Activated T-helper 1 cell treated with anti-CD3 and anti-CD28 coated beads, Interleukin-12 subunit alpha, Interleukin-12 subunit beta, Interleukin-2, Interleukin-4 antibody, amounts not matched to agents 30 ng/mL and 10 ng/mL and 1 ng/mL, durations not matched to agents 14 hours and 24 hours and 36 hours (primary cell): ENCODE measurements at regions not wholly inside any gene's neighbourhood (a gene's known extent, or its start where the extent isn't known, plus 50 kb on each side); places are given as distances from the start of the nearest gene placed in this dataset.
"Not testable (repeated sequence)": the region's sequence is repeated elsewhere in the genome, so short reads cannot be mapped to it uniquely, and the experiment has no call there.

ENCODE experiments used
- DNase-seq: peaks from one replicate; pipeline ENCODE4 v3.0.0; 2021; ENCODE audit warnings: low spot score
- H3K27ac Mint-ChIP-seq: one replicate; pipeline ENCODE4 v1.8.0; 2021; ENCODE audit warnings: mild to moderate bottlenecking, mixed read lengths
- H3K27me3 Mint-ChIP-seq: one replicate; pipeline ENCODE4 v1.8.0; 2022; ENCODE audit warnings: mild to moderate bottlenecking, moderate library complexity, mixed read lengths; ENCODE audit not compliant: insufficient read depth
- H3K36me3 Mint-ChIP-seq: one replicate; pipeline ENCODE4 v1.8.0; 2021; ENCODE audit warnings: low read depth, mixed read lengths
- H3K4me1 Mint-ChIP-seq: one replicate; pipeline ENCODE4 v1.8.0; 2021; ENCODE audit warnings: low read depth, mixed read lengths
- H3K4me3 Mint-ChIP-seq: one replicate; pipeline ENCODE4 v1.8.0; 2021; ENCODE audit warnings: mild to moderate bottlenecking, moderate library complexity, mixed read lengths
- H3K9me3 Mint-ChIP-seq: one replicate; pipeline ENCODE4 v1.8.0; 2021; ENCODE audit warnings: mixed read lengths
- intact Hi-C: fragments of 100-400 bp; cut with micrococcal nuclease; formaldehyde crosslinking; loops from one replicate; pipeline ENCODE4 v1.15.1; 2024

GRCh38 chr9:135184181-135185053 is 96.9 kb downstream of the OLFM1 start:
- Mint-ChIP-seq H3K4me3 (no peak overlapping the region), H3K27ac (no peak overlapping the region), H3K9me3 (no peaks in the 10 kb centered on the region), H3K36me3 (no peaks in the 10 kb centered on the region), H3K27me3 (peaks cover 4% of the 10 kb centered on the region), H3K4me1 (no peaks in the 10 kb centered on the region)
- no peak for DNase-seq
- intact Hi-C loops, result no loop called here

- Mint-ChIP-seq H3K4me3 (no peak overlapping the region), H3K27me3 (peaks cover 4% of the 10 kb centered on the region), H3K4me1 (no peaks in the 10 kb centered on the region), H3K27ac (no peak overlapping the region), H3K36me3 (no peaks in the 10 kb centered on the region), H3K9me3 (no peaks in the 10 kb centered on the region)
- intact Hi-C loops, result no loop called here
- DNase-seq, result no peak
Observed at GRCh38 chr9:135185060-135185459, 97.6 kb downstream of the OLFM1 start.

- Mint-ChIP-seq H3K27ac (no peak overlapping the region), H3K27me3 (peaks cover 4% of the 10 kb centered on the region), H3K4me3 (no peak overlapping the region), H3K36me3 (no peaks in the 10 kb centered on the region), H3K4me1 (no peaks in the 10 kb centered on the region), H3K9me3 (no peaks in the 10 kb centered on the region)
- DNase-seq, result no peak
- intact Hi-C loops, result no loop called here
Observed at GRCh38 chr9:135186248-135187164, 99.0 kb downstream of the OLFM1 start.

- Mint-ChIP-seq H3K4me3 (no peak overlapping the region), H3K27me3 (peaks cover 4% of the 10 kb centered on the region), H3K4me1 (no peaks in the 10 kb centered on the region), H3K27ac (no peak overlapping the region), H3K9me3 (no peaks in the 10 kb centered on the region), H3K36me3 (no peaks in the 10 kb centered on the region)
- DNase-seq, result no peak
- intact Hi-C loops, result no loop called here
Observed at GRCh38 chr9:135187365-135187764, 99.9 kb downstream of the OLFM1 start.

- Mint-ChIP-seq H3K36me3 (no peaks in the 10 kb centered on the region), H3K27ac (no peak overlapping the region), H3K4me1 (no peaks in the 10 kb centered on the region), H3K4me3 (no peak overlapping the region), H3K27me3 (peaks cover 4% of the 10 kb centered on the region), H3K9me3 (no peaks in the 10 kb centered on the region)
- intact Hi-C loops, result no loop called here
- DNase-seq, result no peak
Observed at GRCh38 chr9:135188681-135189151, 101.2 kb downstream of the OLFM1 start.

DNA sequence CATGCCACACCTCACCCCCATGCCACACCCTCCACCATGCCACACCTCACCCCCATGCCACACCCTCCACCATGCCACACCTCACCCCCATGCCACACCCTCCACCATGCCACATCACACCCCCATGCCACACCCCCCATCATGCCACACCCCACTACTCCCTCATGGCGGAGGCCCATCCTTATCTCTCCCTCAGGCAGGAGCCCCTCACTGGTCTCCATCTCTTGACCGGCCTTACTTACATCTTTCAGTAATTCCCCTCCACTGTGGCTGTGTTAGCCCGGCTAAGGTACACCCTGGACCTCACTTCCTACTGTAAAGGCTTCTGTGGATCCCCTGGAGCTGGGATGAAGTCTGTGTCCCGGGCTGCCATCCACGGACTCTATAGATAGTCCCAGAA is 102.0 kb downstream of the OLFM1 start:
- Mint-ChIP-seq H3K27me3 (peaks cover 4% of the 10 kb centered on the region), H3K9me3 (no peaks in the 10 kb centered on the region), H3K4me3 (no peak overlapping the region), H3K4me1 (no peaks in the 10 kb centered on the region), H3K27ac (no peak overlapping the region), H3K36me3 (no peaks in the 10 kb centered on the region)
- intact Hi-C loops, result no loop called here
- no peak for DNase-seq

DNA sequence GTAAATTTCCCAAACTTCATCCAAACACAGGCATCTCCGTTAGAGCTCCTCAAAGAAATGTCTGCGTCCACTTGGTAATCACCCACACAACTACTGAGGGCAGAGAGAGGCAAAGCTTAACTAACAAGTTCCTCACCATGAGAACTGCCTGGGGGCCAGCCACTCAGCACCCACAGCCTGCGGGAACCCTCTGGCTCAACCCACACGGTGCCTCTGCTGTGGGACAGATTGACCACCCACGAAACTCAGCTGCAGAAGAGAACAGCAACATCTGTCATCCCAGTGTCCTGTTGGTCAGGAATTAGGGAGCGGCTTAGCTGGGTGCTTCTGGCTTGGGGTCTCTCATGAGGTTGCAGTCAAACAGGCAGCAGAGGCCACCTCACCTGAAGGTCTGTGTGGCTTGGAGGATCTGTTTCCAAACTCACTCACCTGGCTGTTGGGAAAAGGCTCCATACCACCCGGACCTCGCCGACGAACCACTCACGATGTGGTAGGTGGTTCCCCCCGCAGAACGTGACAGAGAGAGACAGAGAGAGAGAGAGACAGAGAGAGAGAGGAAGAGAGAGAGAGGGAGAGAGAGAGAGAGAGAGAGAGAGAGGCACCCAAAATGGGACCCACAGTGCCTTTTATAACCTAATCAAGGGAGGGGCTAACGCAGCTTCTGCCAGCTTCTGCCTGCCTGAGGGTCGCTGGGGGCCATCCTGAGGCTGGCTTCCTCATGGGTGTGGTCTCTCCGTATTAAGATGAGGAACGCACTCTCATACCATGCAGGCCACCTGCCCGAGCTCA is 103.5 kb downstream of the OLFM1 start:
- Mint-ChIP-seq H3K4me1 (no peaks in the 10 kb centered on the region), H3K36me3 (no peaks in the 10 kb centered on the region), H3K27me3 (peaks cover 4% of the 10 kb centered on the region), H3K27ac (no peak overlapping the region), H3K4me3 (no peak overlapping the region), H3K9me3 (no peaks in the 10 kb centered on the region)
- intact Hi-C loops, result no loop called here
- no peak for DNase-seq

DNA sequence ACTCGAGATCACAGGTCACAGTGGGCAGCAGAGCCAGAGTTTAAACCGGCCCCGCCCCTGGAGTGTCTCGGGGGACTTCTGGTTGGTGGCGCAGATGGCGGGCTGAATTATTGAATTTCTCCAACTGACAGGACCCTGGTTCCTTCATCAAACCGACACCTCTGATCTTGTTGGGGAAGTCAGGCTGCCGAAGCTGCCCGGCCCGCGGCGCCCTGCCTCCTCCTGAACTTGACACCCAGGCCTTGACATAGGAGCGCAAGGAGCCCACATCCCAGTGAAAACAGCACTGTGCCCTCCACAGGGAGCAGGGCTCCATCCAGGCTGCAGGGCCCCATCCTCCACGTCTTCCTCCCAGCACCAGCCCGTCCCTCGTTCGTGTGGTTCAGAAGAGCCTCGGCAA is 105.2 kb downstream of the OLFM1 start:
- DNase-seq, result no peak
- Mint-ChIP-seq H3K36me3 (no peaks in the 10 kb centered on the region), H3K4me3 (no peak overlapping the region), H3K27me3 (no peaks in the 10 kb centered on the region), H3K27ac (no peak overlapping the region), H3K4me1 (no peaks in the 10 kb centered on the region), H3K9me3 (peaks cover 6% of the 10 kb centered on the region)
- intact Hi-C loops, result no loop called here

- intact Hi-C loops, H3K4me1 Mint-ChIP-seq, H3K4me3 Mint-ChIP-seq, H3K27ac Mint-ChIP-seq, H3K9me3 Mint-ChIP-seq, H3K27me3 Mint-ChIP-seq, DNase-seq, H3K36me3 Mint-ChIP-seq: not testable (repeated sequence)
Observed at GRCh38 chr9:135195975-135196374, 108.5 kb downstream of the OLFM1 start.

DNA sequence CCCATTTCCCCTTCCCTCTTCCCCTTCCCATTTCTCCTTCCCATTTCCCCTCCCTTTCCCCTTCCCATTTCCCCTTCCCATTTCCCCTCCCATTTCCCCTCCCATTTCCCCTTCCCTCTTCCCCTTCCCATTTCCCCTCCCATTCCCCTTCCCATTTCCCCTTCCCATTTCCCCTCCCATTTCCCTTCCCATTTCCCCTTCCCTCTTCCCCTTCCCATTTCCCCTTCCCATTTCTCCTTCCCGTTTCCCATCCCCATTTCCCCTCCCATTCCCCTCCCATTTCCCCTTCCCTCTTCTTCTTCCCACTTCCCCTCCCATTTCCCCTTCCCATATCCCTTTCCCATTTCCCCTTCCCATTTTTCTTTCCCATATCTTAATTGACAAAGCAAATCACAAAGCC is 109.0 kb downstream of the OLFM1 start:
- intact Hi-C loops, result no loop called here
- Mint-ChIP-seq H3K9me3 (peaks cover 6% of the 10 kb centered on the region), H3K36me3 (no peaks in the 10 kb centered on the region), H3K27ac (no peak overlapping the region), H3K27me3 (peaks cover 6% of the 10 kb centered on the region), H3K4me1 (no peaks in the 10 kb centered on the region), H3K4me3 (no peak overlapping the region)
- DNase-seq, result no peak

DNA sequence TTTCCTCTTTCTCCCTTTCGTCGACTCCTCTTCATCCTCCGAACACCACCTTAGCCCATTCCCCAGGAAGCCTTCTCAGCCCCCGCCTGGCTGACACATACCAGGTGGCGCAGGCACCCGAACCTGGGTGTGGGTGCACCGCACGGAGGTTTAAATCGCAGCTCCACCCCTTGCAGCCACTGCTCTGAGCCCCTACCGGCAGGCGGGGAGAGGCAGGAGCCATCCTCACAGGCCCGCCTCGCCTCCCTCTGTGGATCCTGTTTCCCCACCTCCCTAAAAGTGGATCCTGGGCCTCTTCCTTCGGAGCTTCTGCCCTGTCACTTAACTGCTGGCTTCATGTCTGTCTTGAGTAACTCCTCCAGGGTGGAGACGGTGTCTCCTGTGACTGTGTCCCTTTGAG is 110.7 kb downstream of the OLFM1 start:
- H3K9me3 Mint-ChIP-seq, result peaks cover 6% of the 10 kb centered on the region
- no peaks in the 10 kb centered on the region for H3K36me3 Mint-ChIP-seq
- H3K27ac Mint-ChIP-seq, result no peak overlapping the region
- peaks cover 6% of the 10 kb centered on the region for H3K27me3 Mint-ChIP-seq
- no peak for DNase-seq
- no peaks in the 10 kb centered on the region for H3K4me1 Mint-ChIP-seq
- intact Hi-C loops, result no loop called here
- no peak overlapping the region for H3K4me3 Mint-ChIP-seq

GRCh38 chr9:135198586-135199285 is 111.3 kb downstream of the OLFM1 start:
- no peak overlapping the region for H3K4me3 Mint-ChIP-seq
- H3K36me3 Mint-ChIP-seq, result no peaks in the 10 kb centered on the region
- intact Hi-C loops, result no loop called here
- H3K4me1 Mint-ChIP-seq, result no peaks in the 10 kb centered on the region
- H3K9me3 Mint-ChIP-seq, result peaks cover 6% of the 10 kb centered on the region
- peaks cover 6% of the 10 kb centered on the region for H3K27me3 Mint-ChIP-seq
- H3K27ac Mint-ChIP-seq, result no peak overlapping the region
- no peak for DNase-seq
